Liver (tissue), 8 donors: ENCODE measurements at regions not wholly inside any gene's neighbourhood (a gene's known extent, or its start where the extent isn't known, plus 50 kb on each side); places are given as distances from the start of the nearest gene placed in this dataset.

Experiments used
- DNase-seq: peaks from one replicate; pipeline ENCODE4 v3.0.0-alpha.2; 2017; ENCODE audit warnings: low spot score
- H3K27ac ChIP-seq, 2 donors: one replicate each; pipeline ENCODE4 v1.7.0; 2013; ENCODE audit warnings: inconsistent platforms in 2 of 2, low read length in 2 of 2, control low read depth in 1 of 2, low read depth in 1 of 2, mild to moderate bottlenecking in 1 of 2
- H3K27me3 ChIP-seq, 4 donors: one replicate each; pipeline versions ENCODE4 v1.6.1 to v1.7.0; 2013; ENCODE audit warnings: low read length in 3 of 4, inconsistent platforms in 1 of 4, mild to moderate bottlenecking in 1 of 4, moderate library complexity in 1 of 4; ENCODE audit not compliant: control insufficient read depth in 4 of 4, insufficient read depth in 4 of 4
- H3K36me3 ChIP-seq, 4 donors: one replicate each; pipeline versions ENCODE4 v1.6.1 to v1.7.0; 2013; ENCODE audit warnings: low read length in 3 of 4, mild to moderate bottlenecking in 3 of 4, low read depth in 1 of 4, moderate library complexity in 1 of 4; ENCODE audit not compliant: control insufficient read depth in 4 of 4, insufficient read depth in 3 of 4
- H3K4me1 ChIP-seq, 4 donors: one replicate each; pipeline versions ENCODE4 v1.6.1 to v1.7.0; 2013; ENCODE audit warnings: low read length in 3 of 4, mild to moderate bottlenecking in 3 of 4, moderate library complexity in 1 of 4; ENCODE audit not compliant: control insufficient read depth in 4 of 4, insufficient read depth in 4 of 4
- H3K4me3 ChIP-seq, 3 donors: one replicate each; pipeline versions ENCODE4 v1.6.1 to v1.7.0; 2013; ENCODE audit warnings: low read length in 3 of 3, control low read depth in 1 of 3, low read depth in 1 of 3, mild to moderate bottlenecking in 1 of 3
- H3K9ac ChIP-seq, 2 donors: one replicate each; pipeline ENCODE4 v1.7.0; 2013; ENCODE audit warnings: low read length in 2 of 2, mild to moderate bottlenecking in 2 of 2, moderate library complexity in 2 of 2, control low read depth in 1 of 2, low read depth in 1 of 2
- H3K9me3 ChIP-seq, 4 donors: one replicate each; pipeline versions ENCODE4 v1.6.1 to v1.7.0; 2013; ENCODE audit warnings: low read length in 3 of 4; ENCODE audit not compliant: control insufficient read depth in 4 of 4
- ATF3 ChIP-seq: IDR thresholded peaks from 2 replicates; pipeline ENCODE4 v1.6.1; 2016; ENCODE audit warnings: antibody characterized with exemption
- CTCF ChIP-seq: fragments of 150-350 bp; IDR thresholded peaks from 2 replicates; pipeline ENCODE4 v1.5.1; 2017; ENCODE audit warnings: improper control_type of control experiment, low read depth, low read length; ENCODE audit not compliant: missing input control
- EGR1 ChIP-seq, 2 donors: IDR thresholded peaks; 2 replicates each; pipeline ENCODE4 v1.6.1; 2016 to 2018; ENCODE audit warnings: antibody characterized with exemption in 2 of 2, low read depth in 2 of 2
- FOXA1 ChIP-seq: IDR thresholded peaks from 2 replicates; pipeline ENCODE4 v1.6.1; 2016; ENCODE audit warnings: antibody characterized with exemption
- FOXA2 ChIP-seq: IDR thresholded peaks from 2 replicates; pipeline ENCODE4 v1.6.1; 2016; ENCODE audit warnings: antibody characterized with exemption
- GABPA ChIP-seq, 2 donors: IDR thresholded peaks in 1 of 2; conservative IDR thresholded peaks in 1 of 2; 2 replicates each; pipeline ENCODE4 v1.6.1; 2016; ENCODE audit warnings: antibody characterized with exemption in 2 of 2, mild to moderate bottlenecking in 1 of 2, moderate library complexity in 1 of 2
- HNF4A ChIP-seq, 2 donors: conservative IDR thresholded peaks; 2 replicates each; pipeline ENCODE4 v1.6.1; 2016; ENCODE audit warnings: antibody characterized with exemption in 2 of 2, mild to moderate bottlenecking in 2 of 2
- HNF4G ChIP-seq: IDR thresholded peaks from 2 replicates; pipeline ENCODE4 v1.6.1; 2016; ENCODE audit warnings: antibody characterized with exemption
- JUND ChIP-seq, 2 donors: IDR thresholded peaks; 2 replicates each; pipeline ENCODE4 v1.6.1; 2016; ENCODE audit warnings: antibody characterized with exemption in 2 of 2
- MAX ChIP-seq: IDR thresholded peaks from 2 replicates; pipeline ENCODE4 v1.6.1; 2016; ENCODE audit warnings: antibody characterized with exemption
- NR2F2 ChIP-seq: IDR thresholded peaks from 2 replicates; pipeline ENCODE4 v1.6.1; 2016; ENCODE audit warnings: antibody characterized with exemption
- RAD21 ChIP-seq, 2 donors: IDR thresholded peaks; 2 replicates each; pipeline ENCODE4 v1.6.1; 2016; ENCODE audit warnings: antibody characterized with exemption in 2 of 2, mild to moderate bottlenecking in 2 of 2
- REST ChIP-seq: IDR thresholded peaks from 2 replicates; pipeline ENCODE4 v1.6.1; 2016; ENCODE audit warnings: antibody characterized with exemption, mild to moderate bottlenecking
- RXRA ChIP-seq, 2 donors: IDR thresholded peaks; 2 replicates each; pipeline ENCODE4 v1.6.1; 2017 to 2018; ENCODE audit warnings: antibody characterized with exemption in 2 of 2, mild to moderate bottlenecking in 1 of 2
- SP1 ChIP-seq: IDR thresholded peaks from 2 replicates; pipeline ENCODE4 v1.6.1; 2018; ENCODE audit warnings: antibody characterized with exemption, mild to moderate bottlenecking
- TAF1 ChIP-seq: conservative IDR thresholded peaks from 2 replicates; pipeline ENCODE4 v1.6.1; 2016; ENCODE audit warnings: antibody characterized with exemption, mild to moderate bottlenecking
- YY1 ChIP-seq: IDR thresholded peaks from 2 replicates; pipeline ENCODE4 v1.6.1; 2016; ENCODE audit warnings: antibody characterized with exemption, mild to moderate bottlenecking
- ZBTB33 ChIP-seq: IDR thresholded peaks from 2 replicates; pipeline ENCODE4 v1.6.1; 2016; ENCODE audit warnings: antibody characterized with exemption
- WGBS: extraction: QIAGEN DNeasy Blood & Tissue Kit; methylation state at CpG from one replicate; pipeline ENCODE4 v1.1.7; 2013; 5-methylcytosine and 5-hydroxymethylcytosine counted together
- donor health status: healthy.
- donor health status: healthy.
- donor health status: healthy.
- donor health status: healthy.
- donor health status: healthy.

- no peak for DNase-seq
- no peak overlapping the region for H3K4me3 ChIP-seq
- 97% methylated on average over 1 of the region's 1 CpG for WGBS
- TF ChIP-seq REST, result no peak
- TF ChIP-seq RAD21 (IDR thresholded peaks at IDR 0.05), result no peak
- TF ChIP-seq ATF3, result no peak
- no peak for TF ChIP-seq ZBTB33
- no peak for TF ChIP-seq SP1
- TF ChIP-seq MAX, result no peak
- TF ChIP-seq EGR1 (IDR thresholded peaks at IDR 0.05; ENCODE audit: low read depth in 2 of 2), result no peak
- no peak for TF ChIP-seq TAF1
- TF ChIP-seq HNF4A (conservative IDR thresholded peaks at IDR 0.05), result no peak
- no peak for TF ChIP-seq HNF4G
- TF ChIP-seq FOXA1, result no peak
- TF ChIP-seq GABPA (IDR thresholded peaks at IDR 0.05 in 1 of 2, conservative IDR thresholded peaks at IDR 0.05 in 1 of 2), result no peak
- no peak for TF ChIP-seq NR2F2
- TF ChIP-seq RXRA (IDR thresholded peaks at IDR 0.05), result no peak
- TF ChIP-seq YY1, result no peak
- no peak for TF ChIP-seq CTCF
- TF ChIP-seq FOXA2, result no peak
- TF ChIP-seq JUND (IDR thresholded peaks at IDR 0.05), result no peak
- no peaks in the 10 kb centered on the region for H3K27me3 ChIP-seq
- no peaks in the 10 kb centered on the region for H3K4me1 ChIP-seq
- no peaks in the 10 kb centered on the region for H3K9me3 ChIP-seq
- no peak overlapping the region for H3K9ac ChIP-seq
- H3K27ac ChIP-seq, result no peak overlapping the region
- no peaks in the 10 kb centered on the region for H3K36me3 ChIP-seq
Measured at GRCh38 chr16:72464052-72464451, 292.1 kb upstream of the PMFBP1 start.

- no peak for TF ChIP-seq FOXA1
- no peak for TF ChIP-seq CTCF
- no peak for TF ChIP-seq RAD21 (IDR thresholded peaks at IDR 0.05)
- no peaks in the 10 kb centered on the region for H3K27me3 ChIP-seq
- no peak overlapping the region for H3K9ac ChIP-seq
- no peak overlapping the region for H3K27ac ChIP-seq
- 93% methylated on average over 2 of the region's 2 CpGs for WGBS
- no peaks in the 10 kb centered on the region for H3K9me3 ChIP-seq
- no peaks in the 10 kb centered on the region for H3K4me1 ChIP-seq
- H3K4me3 ChIP-seq, result no peak overlapping the region
- no peak for DNase-seq
- no peaks in the 10 kb centered on the region for H3K36me3 ChIP-seq
Measured at GRCh38 chr16:72458035-72458434, 286.1 kb upstream of the PMFBP1 start.
